Kidney (tissue), 13 donors: ENCODE measurements at regions not wholly inside any gene's neighbourhood (a gene's known extent, or its start where the extent isn't known, plus 50 kb on each side); places are given as distances from the start of the nearest gene placed in this dataset.

Experiments
- DNase-seq, 5 donors: peaks; one replicate each; pipeline ENCODE4 v3.0.0-alpha.2; 2013 to 2020
- FAIRE-seq: peaks from 2 replicates; lab custom pipeline; 2012; peaks lifted over from hg19 to GRCh38; lab: Jason Lieb, UNC
- H3K27ac ChIP-seq, 2 donors: one replicate each; pipeline ENCODE4 v1.7.0; 2013; ENCODE audit warnings: low read depth in 2 of 2, low read length in 2 of 2, inconsistent platforms in 1 of 2
- H3K27me3 ChIP-seq: one replicate; pipeline ENCODE4 v1.7.1; 2013; ENCODE audit warnings: low read length, inconsistent platforms; ENCODE audit not compliant: control insufficient read depth, insufficient read depth
- H3K36me3 ChIP-seq, 3 donors: one replicate each; pipeline versions ENCODE4 v1.7.0 to v1.7.1; 2013; ENCODE audit warnings: low read length in 3 of 3, control low read depth in 1 of 3, inconsistent platforms in 1 of 3; ENCODE audit not compliant: insufficient read depth in 3 of 3, control insufficient read depth in 2 of 3
- H3K4me1 ChIP-seq, 3 donors: one replicate each; pipeline versions ENCODE4 v1.7.0 to v1.7.1; 2013; ENCODE audit warnings: low read length in 3 of 3, inconsistent platforms in 1 of 3, low read depth in 1 of 3; ENCODE audit not compliant: control insufficient read depth in 2 of 3, insufficient read depth in 2 of 3
- H3K4me3 ChIP-seq, 3 donors: one replicate each; pipeline versions ENCODE4 v1.7.0 to v1.8.1; 2013; ENCODE audit warnings: low read length in 3 of 3, control low read depth in 1 of 3, inconsistent platforms in 1 of 3
- H3K9ac ChIP-seq, 3 donors: one replicate each; pipeline versions ENCODE4 v1.7.0 to v1.7.1; 2013; ENCODE audit warnings: low read length in 3 of 3, control low read depth in 1 of 3, inconsistent platforms in 1 of 3
- H3K9me3 ChIP-seq, 3 donors: one replicate each; pipeline versions ENCODE4 v1.7.0 to v1.7.1; 2013; ENCODE audit warnings: low read length in 3 of 3, control low read depth in 1 of 3, inconsistent platforms in 1 of 3; ENCODE audit not compliant: control insufficient read depth in 2 of 3, insufficient read depth in 1 of 3
- intact Hi-C: fragments of 100-400 bp; cut with DNase I; formaldehyde crosslinking; loops from one replicate; pipeline ENCODE4 v1.11.1; 2022
- TF ChIP-seq, protein P1 (sequence below): IDR thresholded peaks from 3 replicates; pipeline ENCODE4 v1.5.1; 2012; ENCODE audit warnings: mild to moderate bottlenecking, moderate library complexity, borderline replicate concordance; ENCODE audit not compliant: insufficient read depth; ENCODE audit errors: extremely low read depth
- donor health status: control.
- donor health status: control.
- donor health status: control.
- donor health status: control.
- donor health status: control.
- donor health status: DM: yes; HTN: yes; CAD: no.
- donor health status: Normal renal cell carcinoma (clear cell type).

DNA sequence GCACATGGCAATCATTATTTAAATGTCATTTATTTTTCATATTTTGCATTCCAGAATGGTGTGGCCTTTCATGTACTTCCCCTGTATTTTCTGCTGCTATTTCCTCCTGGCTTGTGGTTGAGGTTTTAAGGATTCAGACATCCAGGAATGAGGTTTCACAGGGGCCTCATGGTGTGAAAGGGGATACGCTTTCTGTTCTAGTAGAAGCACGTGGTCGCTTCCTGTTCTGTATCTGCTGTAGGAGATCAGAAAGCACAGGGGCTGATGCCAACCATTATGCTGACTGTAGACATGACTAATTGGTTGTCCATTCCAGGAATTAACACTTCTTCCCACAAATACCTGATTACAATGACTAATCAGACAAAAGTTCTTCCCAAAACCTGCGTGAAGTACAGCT, 405.9 kb downstream of the SHISA9 start:
- H3K4me3 ChIP-seq, result no peak overlapping the region
- FAIRE-seq, result no peak
- H3K9me3 ChIP-seq, result no peaks in the 10 kb centered on the region
- H3K27ac ChIP-seq, result no peak overlapping the region
- H3K36me3 ChIP-seq, result no peaks in the 10 kb centered on the region
- intact Hi-C loops, result no loop called here
- peak in 2 of 5 donors; percentile 19 to 29 for DNase-seq
- no peaks in the 10 kb centered on the region for H3K27me3 ChIP-seq
- TF ChIP-seq, protein P1, sequence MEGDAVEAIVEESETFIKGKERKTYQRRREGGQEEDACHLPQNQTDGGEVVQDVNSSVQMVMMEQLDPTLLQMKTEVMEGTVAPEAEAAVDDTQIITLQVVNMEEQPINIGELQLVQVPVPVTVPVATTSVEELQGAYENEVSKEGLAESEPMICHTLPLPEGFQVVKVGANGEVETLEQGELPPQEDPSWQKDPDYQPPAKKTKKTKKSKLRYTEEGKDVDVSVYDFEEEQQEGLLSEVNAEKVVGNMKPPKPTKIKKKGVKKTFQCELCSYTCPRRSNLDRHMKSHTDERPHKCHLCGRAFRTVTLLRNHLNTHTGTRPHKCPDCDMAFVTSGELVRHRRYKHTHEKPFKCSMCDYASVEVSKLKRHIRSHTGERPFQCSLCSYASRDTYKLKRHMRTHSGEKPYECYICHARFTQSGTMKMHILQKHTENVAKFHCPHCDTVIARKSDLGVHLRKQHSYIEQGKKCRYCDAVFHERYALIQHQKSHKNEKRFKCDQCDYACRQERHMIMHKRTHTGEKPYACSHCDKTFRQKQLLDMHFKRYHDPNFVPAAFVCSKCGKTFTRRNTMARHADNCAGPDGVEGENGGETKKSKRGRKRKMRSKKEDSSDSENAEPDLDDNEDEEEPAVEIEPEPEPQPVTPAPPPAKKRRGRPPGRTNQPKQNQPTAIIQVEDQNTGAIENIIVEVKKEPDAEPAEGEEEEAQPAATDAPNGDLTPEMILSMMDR, result no peak
- no peaks in the 10 kb centered on the region for H3K4me1 ChIP-seq
- H3K9ac ChIP-seq, result no peak overlapping the region

DNA sequence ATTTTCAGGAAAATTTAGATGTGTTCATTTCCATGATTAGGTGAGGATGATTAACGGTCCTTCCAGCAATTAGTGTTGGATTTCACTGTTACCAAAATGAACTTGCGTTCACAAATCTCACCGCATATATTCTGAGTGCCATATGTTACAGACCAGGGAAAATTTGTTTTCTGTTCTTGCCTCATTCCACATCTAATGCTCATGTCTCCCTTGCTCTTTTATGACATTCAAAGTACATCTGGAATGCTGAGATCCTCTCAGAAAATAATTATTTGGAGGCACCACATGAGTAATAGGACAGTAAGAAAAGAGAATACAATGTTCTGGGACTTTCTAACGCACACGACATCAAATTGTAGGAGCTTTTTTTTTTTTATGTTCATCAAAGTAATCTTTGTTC, 406.5 kb downstream of the SHISA9 start:
- H3K9ac ChIP-seq, result no peak overlapping the region
- TF ChIP-seq, protein P1, result no peak
- H3K9me3 ChIP-seq, result no peaks in the 10 kb centered on the region
- intact Hi-C loops, result no loop called here
- DNase-seq (no peak), FAIRE-seq (no peak)
- no peak overlapping the region for H3K4me3 ChIP-seq
- H3K36me3 ChIP-seq, result no peaks in the 10 kb centered on the region
- no peak overlapping the region for H3K27ac ChIP-seq
- no peaks in the 10 kb centered on the region for H3K27me3 ChIP-seq
- no peaks in the 10 kb centered on the region for H3K4me1 ChIP-seq

DNA sequence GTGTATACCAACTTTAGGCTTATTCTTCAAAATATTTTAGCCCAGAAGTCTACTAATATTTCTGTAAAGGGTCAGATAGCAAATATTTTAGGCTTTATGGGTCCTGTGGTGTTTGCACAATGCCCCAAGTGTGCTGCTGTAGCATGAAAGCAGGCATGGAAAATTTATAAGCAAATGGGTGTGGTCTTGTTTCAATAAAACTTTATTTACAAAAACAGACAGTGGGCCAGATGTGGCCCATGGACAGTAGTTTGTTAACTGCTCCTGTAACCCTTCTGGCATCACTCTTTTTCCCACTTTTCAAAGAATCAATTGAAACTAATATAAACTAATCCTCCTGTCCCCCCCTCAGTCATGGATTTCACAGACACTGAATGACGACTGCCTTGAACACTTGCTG, 410.7 kb downstream of the SHISA9 start:
- Histone ChIP-seq H3K36me3 (no peaks in the 10 kb centered on the region), H3K27me3 (no peaks in the 10 kb centered on the region), H3K4me3 (no peak overlapping the region), H3K9ac (no peak overlapping the region), H3K27ac (no peak overlapping the region), H3K4me1 (no peaks in the 10 kb centered on the region), H3K9me3 (no peaks in the 10 kb centered on the region)
- TF ChIP-seq, protein P1, result no peak
- intact Hi-C loops, result no loop called here
- DNase-seq (no peak), FAIRE-seq (no peak)

DNA sequence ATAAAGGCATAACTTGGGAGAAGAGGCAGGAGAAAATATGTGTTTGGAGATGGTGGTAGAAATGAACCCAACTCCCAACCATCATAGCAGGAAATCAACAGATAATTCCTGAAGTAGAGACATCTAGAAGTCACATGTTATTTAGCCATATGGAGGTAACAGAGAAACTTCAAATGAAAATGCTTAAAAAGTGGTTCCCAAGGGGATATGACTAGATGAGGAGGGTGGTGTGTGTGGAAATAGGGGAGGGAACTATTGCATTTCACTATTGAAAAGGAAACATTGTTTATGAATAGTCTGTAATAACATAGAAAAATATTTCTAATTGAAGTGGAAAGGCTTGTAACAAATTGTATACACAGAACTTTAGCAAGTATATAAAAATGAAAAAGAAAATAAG, 412.0 kb downstream of the SHISA9 start:
- no peak overlapping the region for H3K9ac ChIP-seq
- FAIRE-seq (no peak), DNase-seq (no peak)
- H3K9me3 ChIP-seq, result no peaks in the 10 kb centered on the region
- H3K4me1 ChIP-seq, result no peaks in the 10 kb centered on the region
- intact Hi-C loops, result no loop called here
- TF ChIP-seq, protein P1, result no peak
- no peak overlapping the region for H3K27ac ChIP-seq
- H3K4me3 ChIP-seq, result no peak overlapping the region
- H3K27me3 ChIP-seq, result no peaks in the 10 kb centered on the region
- no peaks in the 10 kb centered on the region for H3K36me3 ChIP-seq
